Lower leg skin (tissue), 4 donors: ENCODE measurements at regions not wholly inside any gene's neighbourhood (a gene's known extent, or its start where the extent isn't known, plus 50 kb on each side); places are given as distances from the start of the nearest gene placed in this dataset.

Source experiments
- DNase-seq, 2 donors: peaks; one replicate each; pipeline ENCODE4 v3.0.0-alpha.2; 2019; ENCODE audit warnings: low spot score in 2 of 2
- H3K4me3 ChIP-seq: fragments of 200-600 bp; sonication (generic); 2 replicates; pipeline ENCODE4 v1.5.1; 2017; ENCODE audit warnings: mild to moderate bottlenecking, low read depth; ENCODE audit not compliant: poor library complexity, severe bottlenecking
- POLR2A ChIP-seq, 2 donors: fragments of 450-650 bp; IDR thresholded peaks; one replicate each; pipeline ENCODE4 v1.6.1; 2016 to 2017; ENCODE audit warnings: antibody characterized with exemption in 2 of 2, mild to moderate bottlenecking in 1 of 2, moderate library complexity in 1 of 2
- WGBS, 2 donors: methylation state at CpG; one replicate each; pipeline ENCODE4 v1.1.5; 2018; 5-methylcytosine and 5-hydroxymethylcytosine counted together
- intact Hi-C: fragments of 100-400 bp; cut with DNase I; formaldehyde crosslinking; loops from one replicate; pipeline ENCODE4 v1.15.0; 2023; ENCODE audit warnings: low total_unique reads
- TF ChIP-seq, protein P1 (sequence below), 3 donors: fragments of 450-650 bp; IDR thresholded peaks; one replicate each; pipeline ENCODE4 v1.5.1; 2016; ENCODE audit warnings: antibody characterized with exemption in 3 of 3, mild to moderate bottlenecking in 3 of 3, moderate library complexity in 2 of 3

DNA sequence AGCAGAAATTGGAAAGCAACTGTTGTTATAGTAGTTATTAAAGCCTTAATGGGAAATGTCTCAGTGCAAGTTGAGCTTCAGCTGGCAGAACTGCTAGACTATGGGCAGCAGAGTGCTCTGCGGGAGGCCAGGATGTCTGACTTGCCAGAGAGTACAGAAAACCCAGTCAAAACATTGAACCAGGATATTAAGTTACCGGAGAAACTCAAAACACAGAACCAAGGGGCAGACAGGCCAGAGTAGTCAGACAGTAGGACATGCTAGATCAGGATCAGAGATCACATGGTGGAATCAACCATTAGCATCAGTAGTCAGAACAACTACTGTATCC lies 72.9 kb upstream of the TNIP3 start:
- TF ChIP-seq POLR2A (IDR thresholded peaks at IDR 0.05) = no peak
- TF ChIP-seq, protein P1, sequence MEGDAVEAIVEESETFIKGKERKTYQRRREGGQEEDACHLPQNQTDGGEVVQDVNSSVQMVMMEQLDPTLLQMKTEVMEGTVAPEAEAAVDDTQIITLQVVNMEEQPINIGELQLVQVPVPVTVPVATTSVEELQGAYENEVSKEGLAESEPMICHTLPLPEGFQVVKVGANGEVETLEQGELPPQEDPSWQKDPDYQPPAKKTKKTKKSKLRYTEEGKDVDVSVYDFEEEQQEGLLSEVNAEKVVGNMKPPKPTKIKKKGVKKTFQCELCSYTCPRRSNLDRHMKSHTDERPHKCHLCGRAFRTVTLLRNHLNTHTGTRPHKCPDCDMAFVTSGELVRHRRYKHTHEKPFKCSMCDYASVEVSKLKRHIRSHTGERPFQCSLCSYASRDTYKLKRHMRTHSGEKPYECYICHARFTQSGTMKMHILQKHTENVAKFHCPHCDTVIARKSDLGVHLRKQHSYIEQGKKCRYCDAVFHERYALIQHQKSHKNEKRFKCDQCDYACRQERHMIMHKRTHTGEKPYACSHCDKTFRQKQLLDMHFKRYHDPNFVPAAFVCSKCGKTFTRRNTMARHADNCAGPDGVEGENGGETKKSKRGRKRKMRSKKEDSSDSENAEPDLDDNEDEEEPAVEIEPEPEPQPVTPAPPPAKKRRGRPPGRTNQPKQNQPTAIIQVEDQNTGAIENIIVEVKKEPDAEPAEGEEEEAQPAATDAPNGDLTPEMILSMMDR (IDR thresholded peaks at IDR 0.05) = no peak
- intact Hi-C loops = no loop called here
- 76 to 77% methylated on average over 2 of the region's 2 CpGs for WGBS, 2 donors

DNA sequence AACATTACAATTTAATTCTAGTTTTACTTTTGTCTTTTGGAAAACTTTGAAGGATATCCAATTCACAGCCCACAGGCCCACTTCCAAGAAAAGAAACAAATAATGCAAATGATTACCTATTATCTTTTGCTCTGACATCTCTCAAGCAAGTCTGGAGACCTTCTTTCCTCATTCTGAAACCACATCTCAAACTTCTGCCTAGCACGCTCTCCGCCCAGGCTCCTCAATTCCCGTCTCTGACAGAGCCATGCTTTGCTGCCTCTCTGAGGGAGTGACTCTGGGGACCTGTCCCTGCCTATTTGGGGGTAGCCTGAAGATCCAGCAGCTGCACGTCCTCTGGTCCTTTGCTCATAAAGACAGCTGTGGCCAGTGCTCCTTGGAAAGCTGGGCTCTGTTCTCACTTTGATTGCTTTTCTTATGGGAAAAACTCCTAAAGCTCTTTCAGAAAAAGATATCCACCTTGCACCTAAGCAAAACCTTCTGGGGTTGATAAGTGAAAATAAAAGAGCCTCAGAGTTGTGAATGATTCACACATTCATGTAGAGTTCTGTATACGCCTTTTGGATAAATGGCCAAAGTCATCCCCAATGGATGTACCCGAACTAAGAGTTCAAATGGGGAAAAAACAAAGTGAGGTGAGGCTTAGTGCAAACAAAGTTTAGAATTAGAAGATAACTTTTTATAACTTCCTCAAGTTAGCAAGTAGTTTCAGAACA lies 72.4 kb upstream of the TNIP3 start:
- DNase-seq = no peak
- H3K4me3 ChIP-seq = no peak overlapping the region
- intact Hi-C loops = no loop called here
- TF ChIP-seq POLR2A (IDR thresholded peaks at IDR 0.05) = no peak
- TF ChIP-seq, protein P1 (IDR thresholded peaks at IDR 0.05) = no peak
- WGBS, 2 donors = 89 to 91% methylated on average over 6 of the region's 6 CpGs

More for the DNA sequence above, 72.9 kb upstream of the TNIP3 start:
- no peak for DNase-seq
- H3K4me3 ChIP-seq = no peak overlapping the region

DNA sequence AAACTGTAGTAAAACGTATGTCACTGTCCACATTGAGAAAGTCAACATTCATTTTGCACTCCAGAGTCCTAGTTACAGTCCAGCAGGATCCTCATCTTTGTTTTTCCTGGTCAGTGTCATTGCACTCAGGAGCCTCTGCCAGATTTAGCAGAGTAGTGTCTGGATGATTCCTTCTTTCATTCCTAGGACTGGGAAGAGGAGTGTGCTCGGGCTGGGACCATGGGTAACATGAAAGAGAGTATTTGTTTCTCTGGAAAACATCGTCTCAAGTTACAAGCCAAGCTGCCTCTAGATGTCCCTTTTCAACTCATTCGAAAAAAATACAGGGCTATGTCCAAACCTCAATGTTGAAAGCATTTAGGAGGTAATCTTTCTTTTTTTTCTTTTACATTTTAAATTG lies 69.9 kb upstream of the TNIP3 start:
- TF ChIP-seq, protein P1 (IDR thresholded peaks at IDR 0.05) = no peak
- no peak for TF ChIP-seq POLR2A (IDR thresholded peaks at IDR 0.05)
- DNase-seq = no peak
- intact Hi-C loops = no loop called here
- WGBS, 2 donors = 62 to 63% methylated on average over 4 of the region's 4 CpGs
- no peak overlapping the region for H3K4me3 ChIP-seq

DNA sequence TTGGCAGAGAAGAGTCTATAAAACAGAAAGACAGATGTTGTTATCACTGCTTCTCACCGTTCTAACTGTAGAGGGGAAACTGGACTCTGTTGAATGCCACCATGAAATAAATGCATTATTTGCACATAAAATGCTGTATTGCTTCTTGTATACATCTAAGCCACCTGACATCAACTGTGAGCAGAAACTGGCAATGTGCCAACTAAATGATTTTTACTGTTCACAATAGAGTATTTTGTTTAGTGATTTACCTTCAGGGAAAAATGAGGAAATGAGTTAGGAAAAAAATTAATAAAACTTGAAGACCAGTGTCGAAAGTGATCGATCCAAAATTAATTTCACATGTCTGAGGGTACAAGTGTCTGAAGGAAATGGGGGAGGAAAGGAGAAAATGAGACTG lies 65.9 kb upstream of the TNIP3 start:
- 68 to 75% methylated on average over 3 of the region's 3 CpGs for WGBS, 2 donors
- intact Hi-C loops = no loop called here
- no peak for DNase-seq
- H3K4me3 ChIP-seq = no peak overlapping the region
- no peak for TF ChIP-seq POLR2A (IDR thresholded peaks at IDR 0.05)
- TF ChIP-seq, protein P1 (IDR thresholded peaks at IDR 0.05) = no peak

DNA sequence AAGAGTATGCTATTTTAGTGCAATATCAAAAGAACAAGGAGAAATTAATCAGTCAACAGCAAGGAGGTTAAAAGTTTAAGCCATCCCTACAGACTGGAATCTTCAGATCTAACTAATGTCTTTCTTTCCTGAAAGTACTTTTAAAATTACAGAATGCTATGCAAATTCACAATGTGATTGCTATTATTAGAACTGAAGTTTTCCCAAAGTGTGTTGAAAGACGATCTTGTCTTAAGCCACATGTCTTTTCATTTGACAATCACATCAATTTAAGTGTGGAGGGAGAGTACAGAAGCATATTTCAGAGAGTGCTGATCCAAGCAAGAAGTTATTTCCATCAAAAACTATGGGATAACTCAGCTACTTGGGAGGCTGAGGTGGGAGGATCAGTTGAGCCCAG lies 64.7 kb upstream of the TNIP3 start:
- TF ChIP-seq POLR2A (IDR thresholded peaks at IDR 0.05) = no peak
- TF ChIP-seq, protein P1 (IDR thresholded peaks at IDR 0.05) = no peak
- no peak for DNase-seq
- H3K4me3 ChIP-seq = no peak overlapping the region
- intact Hi-C loops = no loop called here
- WGBS, 2 donors = 17 to 37% methylated on average over 1 of the region's 1 CpG

DNA sequence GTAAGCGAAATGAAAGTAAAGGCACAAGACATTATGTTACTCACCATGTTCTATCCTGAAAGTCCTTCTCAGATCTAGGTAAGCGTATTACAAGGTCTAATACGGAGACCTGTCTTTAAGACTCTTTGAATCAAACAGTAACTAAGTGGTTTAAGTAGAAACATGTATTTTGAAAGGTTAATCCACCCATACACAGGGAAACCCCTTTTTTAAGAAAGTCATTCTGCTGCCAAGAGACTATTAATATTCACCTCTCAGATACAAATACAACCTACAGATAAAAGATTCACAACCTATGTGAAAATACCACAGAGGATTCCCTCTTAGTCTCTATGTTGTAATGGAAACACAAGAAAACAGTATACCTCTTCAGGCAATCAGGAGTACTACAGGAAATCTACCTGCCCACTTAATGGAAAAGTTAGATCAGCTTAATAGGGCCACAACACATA lies 63.2 kb upstream of the TNIP3 start:
- WGBS, 2 donors = 79 to 91% methylated on average over 3 of the region's 3 CpGs
- DNase-seq = no peak
- no peak overlapping the region for H3K4me3 ChIP-seq
- TF ChIP-seq, protein P1 (IDR thresholded peaks at IDR 0.05) = no peak
- no peak for TF ChIP-seq POLR2A (IDR thresholded peaks at IDR 0.05)
- intact Hi-C loops = no loop called here
